RWPE2 (cell line): ENCODE measurements at regions not wholly inside any gene's neighbourhood (a gene's known extent, or its start where the extent isn't known, plus 50 kb on each side); places are given as distances from the start of the nearest gene placed in this dataset.

ENCODE experiments used
- ATAC-seq: fragments of 200-7000 bp; cut with Tn5 transposase; 3 replicates; pipeline ENCODE4 v1.9.1; 2021; ENCODE audit warnings: low read depth
- DNase-seq: peaks from one replicate; pipeline ENCODE4 v3.0.0-alpha.2; 2020; ENCODE audit warnings: low spot score
- H3K27ac ChIP-seq: fragments of 450-650 bp; 2 replicates; pipeline ENCODE4 v1.5.1; 2017; ENCODE audit warnings: mild to moderate bottlenecking; ENCODE audit not compliant: poor library complexity, severe bottlenecking
- H3K27me3 ChIP-seq: fragments of 250-450 bp; sonication (Bioruptor Pico); 2 replicates; pipeline ENCODE4 v1.5.1; 2021; ENCODE audit warnings: mild to moderate bottlenecking, moderate library complexity; ENCODE audit not compliant: insufficient read depth, poor library complexity, severe bottlenecking
- H3K36me3 ChIP-seq: fragments of 250-450 bp; sonication (Bioruptor Pico); 2 replicates; pipeline ENCODE4 v1.5.1; 2020; ENCODE audit warnings: low read depth, mild to moderate bottlenecking, moderate library complexity
- H3K4me1 ChIP-seq: fragments of 250-450 bp; sonication (Bioruptor Pico); 2 replicates; pipeline ENCODE4 v1.5.1; 2021; ENCODE audit warnings: mild to moderate bottlenecking, moderate library complexity; ENCODE audit not compliant: insufficient read depth, poor library complexity, severe bottlenecking
- H3K4me3 ChIP-seq: fragments of 250-450 bp; sonication (Bioruptor Pico); 2 replicates; pipeline ENCODE4 v1.5.1; 2021; ENCODE audit warnings: mild to moderate bottlenecking, moderate library complexity; ENCODE audit not compliant: severe bottlenecking
- H3K9me3 ChIP-seq: fragments of 250-450 bp; sonication (Bioruptor Pico); 2 replicates; pipeline ENCODE4 v1.5.1; 2021; ENCODE audit warnings: mild to moderate bottlenecking, moderate library complexity; ENCODE audit not compliant: severe bottlenecking
- CTCF ChIP-seq: fragments of 450-650 bp; IDR thresholded peaks from one replicate; pipeline ENCODE4 v1.5.1; 2017; ENCODE audit warnings: mild to moderate bottlenecking, moderate library complexity; ENCODE audit not compliant: poor library complexity, severe bottlenecking

GRCh38 chr4:68750555-68750954, 65.2 kb upstream of the UGT2B10 start:
- Histone ChIP-seq H3K27ac (no peak overlapping the region), H3K36me3 (no peaks in the 10 kb centered on the region)

GRCh38 chr4:68751138-68751537, 64.7 kb upstream of the UGT2B10 start:
- no peak for DNase-seq
- TF ChIP-seq CTCF: no peak
- Histone ChIP-seq H3K36me3 (no peaks in the 10 kb centered on the region), H3K27me3 (no peaks in the 10 kb centered on the region), H3K27ac (no peak overlapping the region), H3K9me3 (no peaks in the 10 kb centered on the region), H3K4me1 (peaks cover 17% of the 10 kb centered on the region), H3K4me3 (no peak overlapping the region)
- ATAC-seq: no peak

More at GRCh38 chr4:68750555-68750954, 65.2 kb upstream of the UGT2B10 start:
- no peak for TF ChIP-seq CTCF
- DNase-seq (no peak), ATAC-seq (no peak)
- no peaks in the 10 kb centered on the region for H3K27me3 ChIP-seq
- no peak overlapping the region for H3K4me3 ChIP-seq
- no peaks in the 10 kb centered on the region for H3K9me3 ChIP-seq
- H3K4me1 ChIP-seq: peaks cover 17% of the 10 kb centered on the region

- H3K4me3 ChIP-seq: no peak overlapping the region
- no peak for TF ChIP-seq CTCF
- H3K9me3 ChIP-seq: no peaks in the 10 kb centered on the region
- ATAC-seq: no peak
- no peak for DNase-seq
- H3K36me3 ChIP-seq: no peaks in the 10 kb centered on the region
- no peaks in the 10 kb centered on the region for H3K27me3 ChIP-seq
- H3K4me1 ChIP-seq: no peaks in the 10 kb centered on the region
- H3K27ac ChIP-seq: no peak overlapping the region
Observed at GRCh38 chr4:68765876-68766275, 49.9 kb upstream of the UGT2B10 start.
